A673 (cell line): ENCODE measurements at regions not wholly inside any gene's neighbourhood (a gene's known extent, or its start where the extent isn't known, plus 50 kb on each side); places are given as distances from the start of the nearest gene placed in this dataset.

Source experiments
- BruUV-seq: library from RNA; stranded (reverse); fragments of 400-500 nt; replicated peaks from 2 replicates; lab custom pipeline; 2021; lab: Mats Ljungman, UMichigan
- CTCF ChIA-PET: fragments of 300-600 bp; sonication (Branson Sonifier 250); formaldehyde crosslinking; loops from one replicate; lab custom pipeline; 2022; ENCODE audit warnings: antibody characterized with exemption; lab: Charles Lee
- POLR2A ChIA-PET: fragments of 300-600 bp; sonication (Branson Sonifier 250); formaldehyde crosslinking; loops from one replicate; lab custom pipeline; 2022; ENCODE audit warnings: antibody characterized with exemption; ENCODE audit not compliant: low non-redundant PET; lab: Charles Lee
- DNase-seq: peaks from one replicate; pipeline ENCODE4 v3.0.0-alpha.2; 2015; ENCODE audit warnings: low spot score
- H3K27ac ChIP-seq: fragments of 200-600 bp; sonication (generic); 2 replicates; pipeline ENCODE4 v1.5.1; 2016; ENCODE audit warnings: mixed run types, low read depth, mild to moderate bottlenecking, mixed read lengths, antibody characterized with exemption, low read length; ENCODE audit not compliant: poor library complexity, severe bottlenecking
- H3K27me3 ChIP-seq: fragments of 200-600 bp; sonication (generic); replicated peaks from 2 replicates; pipeline ENCODE4 v1.6.1; 2017; ENCODE audit warnings: mixed run types, low read depth, mild to moderate bottlenecking, mixed read lengths, antibody characterized with exemption, low read length; ENCODE audit not compliant: insufficient read depth, poor library complexity
- H3K36me3 ChIP-seq: fragments of 200-600 bp; sonication (generic); 2 replicates; pipeline ENCODE4 v1.6.1; 2016; ENCODE audit warnings: mixed run types, mild to moderate bottlenecking, mixed read lengths, antibody characterized with exemption, low read length; ENCODE audit not compliant: insufficient read depth, poor library complexity, severe bottlenecking
- H3K4me1 ChIP-seq: fragments of 200-600 bp; sonication (generic); 2 replicates; pipeline ENCODE4 v1.6.1; 2017; ENCODE audit warnings: mixed run types, mild to moderate bottlenecking, mixed read lengths, antibody characterized with exemption, low read length; ENCODE audit not compliant: insufficient read depth, poor library complexity, severe bottlenecking
- H3K4me3 ChIP-seq: fragments of 200-600 bp; sonication (generic); 2 replicates; pipeline ENCODE4 v1.5.1; 2016; ENCODE audit warnings: low read depth, mixed run types, mild to moderate bottlenecking, mixed read lengths, low read length; ENCODE audit not compliant: poor library complexity, severe bottlenecking
- H3K9me3 ChIP-seq: fragments of 200-600 bp; sonication (generic); 2 replicates; pipeline ENCODE4 v1.6.1; 2016; ENCODE audit warnings: mixed run types, low read depth, mild to moderate bottlenecking, mixed read lengths, antibody characterized with exemption, low read length; ENCODE audit not compliant: poor library complexity, severe bottlenecking
- CTCF ChIP-seq: fragments of 300-800, 200-600 bp; sonication (generic); conservative IDR thresholded peaks from 2 replicates; pipeline ENCODE4 v1.5.1; 2017; ENCODE audit warnings: low read depth, mild to moderate bottlenecking, antibody characterized with exemption, low read length, moderate library complexity, mixed read lengths
- EZH2 ChIP-seq: fragments of 200-600 bp; sonication (generic); IDR thresholded peaks from 2 replicates; pipeline ENCODE4 v1.6.1; 2017; ENCODE audit warnings: borderline replicate concordance, low read depth, mild to moderate bottlenecking, mixed read lengths, antibody characterized with exemption, low read length; ENCODE audit not compliant: poor library complexity, severe bottlenecking
- intact Hi-C: fragments of 100-400 bp; cut with micrococcal nuclease; formaldehyde crosslinking; loops from one replicate; pipeline ENCODE4 v1.10.0; 2022; ENCODE audit not compliant: unreplicated experiment

GRCh38 chr1:4203501-4203900, 303.4 kb upstream of the C1orf174 start:
- ChIA-PET POLR2A (no interaction called here), CTCF (no interaction called here)
- Histone ChIP-seq H3K27ac (no peak overlapping the region), H3K36me3 (no peaks in the 10 kb centered on the region), H3K4me3 (no peak overlapping the region), H3K9me3 (no peaks in the 10 kb centered on the region), H3K27me3 (no peaks in the 10 kb centered on the region), H3K4me1 (no peaks in the 10 kb centered on the region)
- intact Hi-C loops: no loop called here
- TF ChIP-seq EZH2 (no peak), CTCF (no peak)
- no TSS peak for BruUV-seq
- no peak for DNase-seq

GRCh38 chr1:4207183-4207582, 307.1 kb upstream of the C1orf174 start:
- no peak for TF ChIP-seq CTCF
- no peak for TF ChIP-seq EZH2
- no peaks in the 10 kb centered on the region for H3K36me3 ChIP-seq
- no TSS peak for BruUV-seq
- no peaks in the 10 kb centered on the region for H3K4me1 ChIP-seq
- H3K4me3 ChIP-seq: no peak overlapping the region
- no peak overlapping the region for H3K27ac ChIP-seq
- H3K27me3 ChIP-seq: no peaks in the 10 kb centered on the region
- intact Hi-C loops: no loop called here
- no peaks in the 10 kb centered on the region for H3K9me3 ChIP-seq
- ChIA-PET CTCF (no interaction called here), POLR2A (no interaction called here)
- DNase-seq: no peak

GRCh38 chr1:4207842-4208692, 308.0 kb upstream of the C1orf174 start:
- ChIA-PET CTCF (no interaction called here), POLR2A (no interaction called here)
- intact Hi-C loops: no loop called here
- Histone ChIP-seq H3K36me3 (no peaks in the 10 kb centered on the region), H3K27me3 (no peaks in the 10 kb centered on the region), H3K27ac (no peak overlapping the region), H3K4me3 (no peak overlapping the region), H3K9me3 (no peaks in the 10 kb centered on the region), H3K4me1 (no peaks in the 10 kb centered on the region)
- DNase-seq: no peak
- no TSS peak for BruUV-seq
- no peak for TF ChIP-seq CTCF
- no peak for TF ChIP-seq EZH2
